MCF 10A (cell line): ENCODE measurements at regions not wholly inside any gene's neighbourhood (a gene's known extent, or its start where the extent isn't known, plus 50 kb on each side); places are given as distances from the start of the nearest gene placed in this dataset.

Experiments used
- BruUV-seq: library from RNA; stranded (reverse); fragments of 400-500 nt; replicated peaks from 2 replicates; lab custom pipeline; 2021; lab: Mats Ljungman, UMichigan
- CTCF ChIA-PET: fragments of 300-600 bp; sonication (Branson Sonifier 250); formaldehyde crosslinking; extraction: SDS; loops from one replicate; lab custom pipeline; 2021; ENCODE audit warnings: antibody characterized with exemption, inconsistent platforms; lab: Yijun Ruan, JAX
- POLR2A ChIA-PET: fragments of 300-600, 350-650 bp; sonication (Branson Sonifier 250); formaldehyde crosslinking; extraction: SDS; loops from one replicate; lab custom pipeline; 2020; ENCODE audit warnings: antibody characterized with exemption, inconsistent platforms; lab: Yijun Ruan, JAX
- DNase-seq: peaks from one replicate; pipeline ENCODE4 v3.0.0-alpha.2; 2018; ENCODE audit not compliant: unreplicated experiment
- H3K27ac Mint-ChIP-seq: one replicate; pipeline ENCODE4 v1.8.0; 2022; ENCODE audit warnings: mild to moderate bottlenecking, low read depth, mixed read lengths; ENCODE audit not compliant: unreplicated experiment
- H3K27me3 Mint-ChIP-seq: one replicate; pipeline ENCODE4 v1.8.0; 2022; ENCODE audit warnings: mixed read lengths; ENCODE audit not compliant: insufficient read depth, unreplicated experiment
- H3K36me3 Mint-ChIP-seq: one replicate; pipeline ENCODE4 v1.8.0; 2022; ENCODE audit warnings: mild to moderate bottlenecking, moderate library complexity, mixed read lengths; ENCODE audit not compliant: insufficient read depth, unreplicated experiment
- H3K4me1 Mint-ChIP-seq: one replicate; pipeline ENCODE4 v1.8.0; 2022; ENCODE audit warnings: mixed read lengths; ENCODE audit not compliant: insufficient read depth, unreplicated experiment
- H3K4me3 Mint-ChIP-seq: one replicate; pipeline ENCODE4 v1.8.0; 2022; ENCODE audit warnings: mild to moderate bottlenecking, moderate library complexity, mixed read lengths; ENCODE audit not compliant: unreplicated experiment
- H3K9me3 Mint-ChIP-seq: one replicate; pipeline ENCODE4 v1.8.0; 2022; ENCODE audit warnings: mixed read lengths; ENCODE audit not compliant: unreplicated experiment
- intact Hi-C: fragments of 100-400 bp; cut with micrococcal nuclease; formaldehyde crosslinking; loops from 2 replicates; pipeline ENCODE4 v1.14.1; 2022
- TF ChIP-seq, protein P1 (sequence below): fragments of 200-600 bp; IDR thresholded peaks from one replicate; pipeline ENCODE4 v1.8.0; 2022; ENCODE audit warnings: antibody characterized with exemption, mild to moderate bottlenecking; ENCODE audit not compliant: unreplicated experiment

- CTCF ChIA-PET = interaction anchor here (0.6 kb wide), 1 partner anchor 38 kb away, joined by 3 read pairs; no protein-coding TSS in a partner anchor
- H3K4me1 Mint-ChIP-seq = no peaks in the 10 kb centered on the region
- no peaks in the 10 kb centered on the region for H3K27me3 Mint-ChIP-seq
- no peak overlapping the region for H3K27ac Mint-ChIP-seq
- no peak for DNase-seq
- H3K4me3 Mint-ChIP-seq = no peak overlapping the region
- no peaks in the 10 kb centered on the region for H3K36me3 Mint-ChIP-seq
- POLR2A ChIA-PET = no interaction called here
- BruUV-seq = no TSS peak
- TF ChIP-seq, protein P1, sequence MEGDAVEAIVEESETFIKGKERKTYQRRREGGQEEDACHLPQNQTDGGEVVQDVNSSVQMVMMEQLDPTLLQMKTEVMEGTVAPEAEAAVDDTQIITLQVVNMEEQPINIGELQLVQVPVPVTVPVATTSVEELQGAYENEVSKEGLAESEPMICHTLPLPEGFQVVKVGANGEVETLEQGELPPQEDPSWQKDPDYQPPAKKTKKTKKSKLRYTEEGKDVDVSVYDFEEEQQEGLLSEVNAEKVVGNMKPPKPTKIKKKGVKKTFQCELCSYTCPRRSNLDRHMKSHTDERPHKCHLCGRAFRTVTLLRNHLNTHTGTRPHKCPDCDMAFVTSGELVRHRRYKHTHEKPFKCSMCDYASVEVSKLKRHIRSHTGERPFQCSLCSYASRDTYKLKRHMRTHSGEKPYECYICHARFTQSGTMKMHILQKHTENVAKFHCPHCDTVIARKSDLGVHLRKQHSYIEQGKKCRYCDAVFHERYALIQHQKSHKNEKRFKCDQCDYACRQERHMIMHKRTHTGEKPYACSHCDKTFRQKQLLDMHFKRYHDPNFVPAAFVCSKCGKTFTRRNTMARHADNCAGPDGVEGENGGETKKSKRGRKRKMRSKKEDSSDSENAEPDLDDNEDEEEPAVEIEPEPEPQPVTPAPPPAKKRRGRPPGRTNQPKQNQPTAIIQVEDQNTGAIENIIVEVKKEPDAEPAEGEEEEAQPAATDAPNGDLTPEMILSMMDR = no peak
- no peaks in the 10 kb centered on the region for H3K9me3 Mint-ChIP-seq
- intact Hi-C loops = no loop called here
Measured at GRCh38 chr3:5270666-5271371, 83.3 kb downstream of the EDEM1 start.

DNA sequence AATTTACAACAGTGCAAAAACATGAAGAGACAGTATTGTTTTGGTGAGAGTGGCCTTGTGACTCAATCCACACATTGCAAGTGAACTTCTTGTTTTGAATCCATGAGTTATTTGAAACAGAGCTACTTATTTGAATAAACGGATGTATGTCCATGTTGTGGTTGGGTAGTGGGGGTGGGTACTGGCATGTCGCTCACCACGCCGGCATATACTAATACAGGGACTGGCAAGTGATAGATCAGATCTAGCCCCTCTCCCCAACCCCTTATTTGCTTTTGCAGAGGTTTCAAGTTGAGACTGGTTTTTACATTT lies 83.8 kb downstream of the EDEM1 start:
- Mint-ChIP-seq H3K9me3 (no peaks in the 10 kb centered on the region), H3K4me1 (no peaks in the 10 kb centered on the region), H3K27ac (no peak overlapping the region), H3K4me3 (no peak overlapping the region), H3K36me3 (no peaks in the 10 kb centered on the region), H3K27me3 (no peaks in the 10 kb centered on the region)
- ChIA-PET CTCF (no interaction called here), POLR2A (no interaction called here)
- TF ChIP-seq, protein P1 = no peak
- intact Hi-C loops = no loop called here
- DNase-seq = no peak
- no TSS peak for BruUV-seq

GRCh38 chr3:5272387-5272786 lies 84.9 kb downstream of the EDEM1 start:
- H3K27me3 Mint-ChIP-seq = no peaks in the 10 kb centered on the region
- POLR2A ChIA-PET = interaction anchor here (0.5 kb wide), 1 partner anchor 9 kb away, joined by 3 read pairs; no protein-coding TSS in a partner anchor
- intact Hi-C loops = no loop called here
- BruUV-seq = no TSS peak
- no peaks in the 10 kb centered on the region for H3K9me3 Mint-ChIP-seq
- H3K4me1 Mint-ChIP-seq = no peaks in the 10 kb centered on the region
- H3K36me3 Mint-ChIP-seq = no peaks in the 10 kb centered on the region
- DNase-seq = no peak
- H3K27ac Mint-ChIP-seq = no peak overlapping the region
- CTCF ChIA-PET = interaction anchor here (0.8 to 0.9 kb wide), 2 partner anchors 12 to 40 kb away, joined by 3 to 9 read pairs; no protein-coding TSS in a partner anchor
- no peak overlapping the region for H3K4me3 Mint-ChIP-seq
- TF ChIP-seq, protein P1 = no peak

DNA sequence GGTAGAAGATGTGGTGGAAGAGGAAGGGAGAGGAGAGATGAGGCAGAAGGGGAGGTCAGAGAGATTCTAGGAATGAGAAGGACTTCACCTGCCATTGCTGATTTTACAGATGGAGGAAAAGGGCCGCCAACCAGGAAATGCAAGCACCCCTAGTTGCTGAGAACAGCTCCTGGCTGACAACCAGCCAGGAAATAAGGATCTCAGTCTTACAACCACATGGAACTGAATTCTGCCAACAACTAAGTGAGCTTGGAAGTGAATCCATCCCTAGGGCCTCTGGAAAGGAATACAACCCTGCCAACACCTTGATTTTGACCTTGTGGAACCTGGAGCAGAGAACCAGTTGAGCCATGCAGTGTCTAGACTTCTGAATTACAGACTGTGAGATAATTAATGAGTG lies 86.6 kb downstream of the EDEM1 start:
- H3K4me3 Mint-ChIP-seq = no peak overlapping the region
- BruUV-seq = no TSS peak
- intact Hi-C loops = no loop called here
- H3K9me3 Mint-ChIP-seq = no peaks in the 10 kb centered on the region
- no peaks in the 10 kb centered on the region for H3K27me3 Mint-ChIP-seq
- ChIA-PET CTCF (interaction anchor here (1.2 kb wide), 1 partner anchor 293 kb away, joined by 4 read pairs; no protein-coding TSS in a partner anchor), POLR2A (interaction anchor here (0.6 kb wide), 1 partner anchor 61 kb away, joined by 3 read pairs; no protein-coding TSS in a partner anchor)
- TF ChIP-seq, protein P1 = no peak
- no peaks in the 10 kb centered on the region for H3K36me3 Mint-ChIP-seq
- H3K27ac Mint-ChIP-seq = no peak overlapping the region
- DNase-seq = no peak
- H3K4me1 Mint-ChIP-seq = no peaks in the 10 kb centered on the region
